Left lung (tissue), 4 donors: ENCODE measurements at regions not wholly inside any gene's neighbourhood (a gene's known extent, or its start where the extent isn't known, plus 50 kb on each side); places are given as distances from the start of the nearest gene placed in this dataset.

Experiments
- ATAC-seq: fragments of 200-7000 bp; cut with Tn5 transposase; one replicate; pipeline ENCODE4 v1.9.1; 2020; ENCODE audit warnings: moderate library complexity
- DNase-seq, 4 donors: peaks; one replicate each; pipeline ENCODE4 v3.0.0-alpha.2; 2013 to 2020
- H3K27ac ChIP-seq, 2 donors: fragments of 200-600 bp; sonication (generic) in 1 of 2; one replicate each; pipeline versions ENCODE4 v1.5.0 to v1.8.0; 2020 to 2021
- H3K27me3 ChIP-seq, 2 donors: fragments of 200-600 bp; sonication (generic) in 1 of 2; one replicate each; pipeline versions ENCODE4 v1.5.0 to v1.8.0; 2020 to 2021
- H3K36me3 ChIP-seq, 2 donors: fragments of 200-600 bp; sonication (generic) in 1 of 2; one replicate each; pipeline versions ENCODE4 v1.5.0 to v1.8.0; 2020 to 2021
- H3K4me1 ChIP-seq, 2 donors: fragments of 200-600 bp; one replicate each; pipeline ENCODE4 v1.8.0; 2021
- H3K4me3 ChIP-seq, 2 donors: fragments of 200-600 bp; sonication (generic) in 1 of 2; one replicate each; pipeline versions ENCODE4 v1.5.0 to v1.8.0; 2020 to 2021; ENCODE audit warnings: mild to moderate bottlenecking in 1 of 2
- H3K9me3 ChIP-seq, 2 donors: fragments of 200-600 bp; sonication (generic) in 1 of 2; one replicate each; pipeline versions ENCODE4 v1.5.0 to v1.8.0; 2020 to 2021
- intact Hi-C, 2 donors: fragments of 100-400 bp; cut with DNase I; formaldehyde crosslinking; loops; one replicate each; pipeline versions ENCODE4 v1.11.2 to v1.14.2; 2022
- TF ChIP-seq, protein P1 (sequence below), 2 donors: fragments of 200-600 bp; sonication (generic) in 1 of 2; IDR thresholded peaks; one replicate each; pipeline versions ENCODE4 v1.5.0 to v1.8.0; 2021; ENCODE audit warnings: antibody characterized with exemption in 2 of 2
- donor health status: DM: no; HTN: yes; CAD: no.
- donor health status: DM: no; HTN: no; CAD: no.

DNA sequence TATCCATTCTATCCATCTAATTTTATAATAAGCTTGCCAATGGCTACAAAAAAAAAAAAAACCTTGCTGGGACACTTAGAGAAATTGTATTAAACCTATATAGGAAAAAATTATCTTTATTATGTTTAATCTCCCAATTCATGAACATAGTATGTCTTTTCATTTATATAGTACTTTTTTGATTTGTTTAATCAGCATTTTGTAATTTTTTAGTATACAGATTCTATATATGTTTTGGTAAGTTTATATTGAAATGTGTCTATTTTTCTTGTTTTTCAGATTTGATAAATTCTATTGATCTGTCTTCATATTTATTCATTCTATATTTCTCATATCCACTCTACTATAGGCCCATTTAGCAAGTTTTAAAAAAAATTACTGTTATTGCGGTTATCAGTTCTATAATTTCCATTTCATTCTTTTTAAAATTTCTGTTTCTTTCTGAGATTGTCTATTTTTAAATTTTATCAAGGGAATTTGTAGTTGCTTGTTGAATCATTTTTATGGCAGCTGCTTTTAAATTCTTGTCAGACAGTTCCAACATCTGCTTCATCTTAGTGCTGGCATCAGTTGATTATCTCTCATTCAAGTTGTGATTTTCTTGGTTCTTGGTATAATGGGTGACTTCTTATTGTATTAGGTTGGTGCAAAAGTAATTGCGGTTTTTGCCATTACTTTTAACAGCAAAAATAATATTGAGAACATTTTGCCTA lies 170.1 kb upstream of the S1PR3 start:
- no peak for DNase-seq
- H3K27ac ChIP-seq = no peak overlapping the region
- TF ChIP-seq, protein P1, sequence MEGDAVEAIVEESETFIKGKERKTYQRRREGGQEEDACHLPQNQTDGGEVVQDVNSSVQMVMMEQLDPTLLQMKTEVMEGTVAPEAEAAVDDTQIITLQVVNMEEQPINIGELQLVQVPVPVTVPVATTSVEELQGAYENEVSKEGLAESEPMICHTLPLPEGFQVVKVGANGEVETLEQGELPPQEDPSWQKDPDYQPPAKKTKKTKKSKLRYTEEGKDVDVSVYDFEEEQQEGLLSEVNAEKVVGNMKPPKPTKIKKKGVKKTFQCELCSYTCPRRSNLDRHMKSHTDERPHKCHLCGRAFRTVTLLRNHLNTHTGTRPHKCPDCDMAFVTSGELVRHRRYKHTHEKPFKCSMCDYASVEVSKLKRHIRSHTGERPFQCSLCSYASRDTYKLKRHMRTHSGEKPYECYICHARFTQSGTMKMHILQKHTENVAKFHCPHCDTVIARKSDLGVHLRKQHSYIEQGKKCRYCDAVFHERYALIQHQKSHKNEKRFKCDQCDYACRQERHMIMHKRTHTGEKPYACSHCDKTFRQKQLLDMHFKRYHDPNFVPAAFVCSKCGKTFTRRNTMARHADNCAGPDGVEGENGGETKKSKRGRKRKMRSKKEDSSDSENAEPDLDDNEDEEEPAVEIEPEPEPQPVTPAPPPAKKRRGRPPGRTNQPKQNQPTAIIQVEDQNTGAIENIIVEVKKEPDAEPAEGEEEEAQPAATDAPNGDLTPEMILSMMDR (IDR thresholded peaks at IDR 0.05) = no peak
- peaks cover 0 to 50% of the 10 kb centered on the region in 2 donors for H3K27me3 ChIP-seq
- H3K4me1 ChIP-seq = no peaks in the 10 kb centered on the region
- no peaks in the 10 kb centered on the region for H3K36me3 ChIP-seq
- intact Hi-C loops = no loop called here
- no peak overlapping the region for H3K4me3 ChIP-seq
- ATAC-seq = no peak
- peaks cover 0 to 3% of the 10 kb centered on the region in 2 donors for H3K9me3 ChIP-seq

DNA sequence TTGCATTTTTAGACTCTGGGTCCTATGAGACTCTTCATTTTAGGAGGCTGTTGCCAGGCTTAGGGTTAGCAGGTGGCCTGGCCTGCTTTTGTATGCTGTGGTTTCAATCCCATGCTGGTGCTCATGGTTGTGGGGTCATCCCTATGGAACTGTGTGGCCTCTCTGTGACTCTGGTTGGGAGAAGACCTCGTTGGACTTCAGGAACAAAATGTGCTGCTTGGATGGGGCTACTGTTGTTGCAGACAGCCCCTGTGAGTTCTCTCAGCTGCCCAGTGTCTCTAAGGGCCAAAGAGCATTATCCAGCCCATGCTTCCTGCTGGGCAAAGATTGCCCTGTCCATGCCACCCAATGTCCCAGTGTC lies 169.5 kb upstream of the S1PR3 start:
- ATAC-seq (no peak), DNase-seq (no peak)
- H3K4me3 ChIP-seq = no peak overlapping the region
- no peaks in the 10 kb centered on the region for H3K36me3 ChIP-seq
- TF ChIP-seq, protein P1 (IDR thresholded peaks at IDR 0.05) = no peak
- H3K4me1 ChIP-seq = no peaks in the 10 kb centered on the region
- intact Hi-C loops = no loop called here
- peaks cover 0 to 3% of the 10 kb centered on the region in 2 donors for H3K9me3 ChIP-seq
- H3K27me3 ChIP-seq = peaks cover 0 to 56% of the 10 kb centered on the region in 2 donors
- H3K27ac ChIP-seq = no peak overlapping the region

DNA sequence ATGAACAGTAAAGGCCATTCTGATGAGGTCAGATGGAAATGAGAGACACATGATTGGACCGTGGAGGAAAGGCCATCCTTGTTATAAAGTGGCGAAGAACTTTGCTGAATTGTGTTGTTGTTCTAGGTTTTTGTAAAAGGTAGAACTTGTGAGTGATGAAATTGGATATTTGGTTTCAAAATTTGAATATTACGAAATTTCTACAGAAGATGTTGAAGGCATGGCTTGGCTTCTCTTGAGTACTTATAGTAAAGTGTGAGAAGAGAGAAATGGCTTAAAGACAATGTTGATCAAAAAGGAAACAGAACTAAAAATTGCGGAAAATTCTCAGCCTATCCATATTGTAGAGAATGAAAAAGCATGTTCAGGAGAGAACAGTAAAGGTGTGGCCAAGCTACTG lies 166.6 kb upstream of the S1PR3 start:
- H3K4me3 ChIP-seq = no peak overlapping the region
- peaks cover 0 to 3% of the 10 kb centered on the region in 2 donors for H3K9me3 ChIP-seq
- TF ChIP-seq, protein P1 (IDR thresholded peaks at IDR 0.05) = no peak
- ATAC-seq (no peak), DNase-seq (no peak)
- intact Hi-C loops = no loop called here
- no peaks in the 10 kb centered on the region for H3K36me3 ChIP-seq
- H3K27me3 ChIP-seq = peaks cover 0 to 70% of the 10 kb centered on the region in 2 donors
- no peaks in the 10 kb centered on the region for H3K4me1 ChIP-seq
- H3K27ac ChIP-seq = no peak overlapping the region

DNA sequence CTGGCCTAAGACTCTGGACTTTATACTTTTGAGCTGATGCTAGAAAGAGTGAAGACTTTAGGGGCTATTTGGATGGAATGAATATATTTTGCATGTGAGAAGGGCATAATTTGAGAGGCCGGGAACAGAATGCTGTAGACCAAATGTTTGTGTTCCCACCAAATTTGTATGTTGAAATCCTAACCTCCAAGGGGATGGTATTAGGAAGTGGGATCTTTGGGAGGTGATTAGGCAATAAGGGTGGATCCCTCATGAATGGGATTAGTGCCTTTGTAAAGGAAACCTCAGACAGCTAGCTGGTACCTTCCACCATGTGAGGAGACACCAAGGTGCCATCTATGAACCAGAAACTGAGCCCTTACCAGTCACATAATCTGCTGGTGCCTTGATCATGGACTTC lies 165.1 kb upstream of the S1PR3 start:
- Histone ChIP-seq H3K27me3 (peaks cover 0 to 85% of the 10 kb centered on the region in 2 donors), H3K36me3 (no peaks in the 10 kb centered on the region), H3K27ac (no peak overlapping the region), H3K9me3 (peaks cover 0 to 3% of the 10 kb centered on the region in 2 donors), H3K4me3 (no peak overlapping the region), H3K4me1 (no peaks in the 10 kb centered on the region)
- ATAC-seq (no peak), DNase-seq (no peak)
- TF ChIP-seq, protein P1 (IDR thresholded peaks at IDR 0.05) = no peak
- intact Hi-C loops = no loop called here

DNA sequence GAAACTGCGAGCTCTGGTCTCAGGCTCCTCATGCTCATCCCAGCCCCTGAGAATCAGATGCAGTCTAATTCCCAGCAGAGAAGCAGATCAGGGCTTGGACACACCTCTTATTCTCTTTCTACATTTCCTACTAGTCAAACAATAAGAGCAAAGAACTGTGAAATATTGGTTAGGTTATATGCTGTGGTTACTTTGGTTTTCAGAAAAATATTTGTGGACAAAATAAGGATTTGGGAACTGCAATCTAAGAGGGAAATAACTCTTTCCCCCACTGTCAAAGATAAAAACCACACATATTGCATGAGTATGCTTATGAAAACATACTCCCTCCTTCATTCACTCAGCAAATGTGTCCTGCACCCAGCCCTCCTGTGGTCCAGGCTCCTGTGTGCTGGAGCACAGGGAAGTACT lies 164.5 kb upstream of the S1PR3 start:
- TF ChIP-seq, protein P1 (IDR thresholded peaks at IDR 0.05) = no peak
- H3K4me3 ChIP-seq = no peak overlapping the region
- no peak for DNase-seq
- intact Hi-C loops = no loop called here
- H3K27ac ChIP-seq = no peak overlapping the region
- peaks cover 0 to 88% of the 10 kb centered on the region in 2 donors for H3K27me3 ChIP-seq
- ATAC-seq = peak; percentile 38
- no peaks in the 10 kb centered on the region for H3K9me3 ChIP-seq
- H3K36me3 ChIP-seq = no peaks in the 10 kb centered on the region
- H3K4me1 ChIP-seq = no peaks in the 10 kb centered on the region
